GM19438 (cell line): ENCODE measurements at regions not wholly inside any gene's neighbourhood (a gene's known extent, or its start where the extent isn't known, plus 50 kb on each side); places are given as distances from the start of the nearest gene placed in this dataset.
"Not testable (repeated sequence)": the region's sequence is repeated elsewhere in the genome, so short reads cannot be mapped to it uniquely, and the experiment has no call there.

Source experiments
- ATAC-seq: cut with Tn5 transposase; IDR thresholded peaks from one replicate; pipeline ENCODE4 v1.9.1; 2021; ENCODE audit warnings: low read depth; ENCODE audit not compliant: unreplicated experiment

- no peak for ATAC-seq
Measured at GRCh38 chr12:42893803-42894202, 304.3 kb upstream of the PRICKLE1 start.

GRCh38 chr12:42892702-42893551 is 303.4 kb upstream of the PRICKLE1 start:
- ATAC-seq = no peak

GRCh38 chr12:42887657-42888056 is 298.1 kb upstream of the PRICKLE1 start:
- ATAC-seq = no peak

GRCh38 chr12:42886160-42886559 is 296.6 kb upstream of the PRICKLE1 start:
- ATAC-seq = no peak

- no peak for ATAC-seq
Measured at GRCh38 chr12:42885677-42886076, 296.1 kb upstream of the PRICKLE1 start.

- ATAC-seq = no peak
Measured at GRCh38 chr12:42884116-42884515, 294.6 kb upstream of the PRICKLE1 start.

GRCh38 chr12:42873401-42873800 is 283.9 kb upstream of the PRICKLE1 start:
- ATAC-seq = no peak

- ATAC-seq = no peak
Measured at GRCh38 chr12:42871816-42872215, 282.3 kb upstream of the PRICKLE1 start.

GRCh38 chr12:42868291-42868690 is 278.7 kb upstream of the PRICKLE1 start:
- ATAC-seq = no peak

- ATAC-seq = no peak
Measured at GRCh38 chr12:42865282-42865681, 275.7 kb upstream of the PRICKLE1 start.

GRCh38 chr12:42862055-42862454 is 272.5 kb upstream of the PRICKLE1 start:
- ATAC-seq = no peak

GRCh38 chr12:42860331-42860730 is 270.8 kb upstream of the PRICKLE1 start:
- ATAC-seq = not testable (repeated sequence)

GRCh38 chr12:42859612-42860011 is 270.1 kb upstream of the PRICKLE1 start:
- ATAC-seq = no peak

GRCh38 chr12:42857106-42857505 is 267.6 kb upstream of the PRICKLE1 start:
- ATAC-seq = no peak

- no peak for ATAC-seq
Measured at GRCh38 chr12:42855362-42855950, 265.9 kb upstream of the PRICKLE1 start.

- no peak for ATAC-seq
Measured at GRCh38 chr12:42854826-42855225, 265.3 kb upstream of the PRICKLE1 start.

GRCh38 chr12:42854208-42854607 is 264.7 kb upstream of the PRICKLE1 start:
- ATAC-seq = no peak

- no peak for ATAC-seq
Measured at GRCh38 chr12:42853370-42854140, 264.0 kb upstream of the PRICKLE1 start.

GRCh38 chr12:42846782-42847181 is 257.2 kb upstream of the PRICKLE1 start:
- no peak for ATAC-seq

GRCh38 chr12:42834062-42834461 is 244.5 kb upstream of the PRICKLE1 start:
- no peak for ATAC-seq

- ATAC-seq = no peak
Measured at GRCh38 chr12:42828836-42829235, 239.3 kb upstream of the PRICKLE1 start.
